HCT116 (cell line): ENCODE measurements at regions not wholly inside any gene's neighbourhood (a gene's known extent, or its start where the extent isn't known, plus 50 kb on each side); places are given as distances from the start of the nearest gene placed in this dataset.

Source experiments
- ATAC-seq: fragments of 200-7000 bp; cut with Tn5 transposase; 2 replicates; pipeline ENCODE4 v1.9.1; 2020; ENCODE audit warnings: mild to moderate bottlenecking, moderate library complexity
- BruUV-seq: library from RNA; stranded (reverse); fragments of 400-500 nt; replicated peaks from 2 replicates; lab custom pipeline; 2021; lab: Mats Ljungman, UMichigan
- CTCF ChIA-PET: fragments of 300-600 bp; sonication (Branson Sonifier 250); formaldehyde crosslinking; loops from one replicate; lab custom pipeline; 2021; ENCODE audit warnings: antibody characterized with exemption; lab: Charles Lee
- POLR2A ChIA-PET: fragments of 300-600, 350-600 bp; sonication (Branson Sonifier 250); formaldehyde crosslinking; loops from one replicate; lab custom pipeline; 2021; ENCODE audit warnings: antibody characterized with exemption; lab: Charles Lee
- RAD21 ChIA-PET, 2 experiments: fragments of 300-600 bp; sonication (Branson Sonifier 250); formaldehyde crosslinking; loops; one replicate each; lab custom pipeline; 2023; ENCODE audit warnings: low total read pairs in 2 of 2; ENCODE audit not compliant: uncharacterized antibody in 2 of 2, unreplicated experiment in 2 of 2, low non-redundant PET in 1 of 2; lab: Charles Lee
- DNase-seq: peaks from one replicate; pipeline ENCODE4 v3.0.0-alpha.2; 2010; ENCODE audit warnings: low read depth, low spot score
- H2AFZ ChIP-seq: fragments of 200-600 bp; shearing (Covaris generic), sonication (generic); 2 replicates; pipeline ENCODE4 v1.6.1; 2017; ENCODE audit warnings: low read depth, mixed run types, mixed read lengths, antibody characterized with exemption, low read length; ENCODE audit not compliant: poor library complexity, severe bottlenecking
- H3K27ac ChIP-seq: 2 replicates; pipeline ENCODE4 v1.5.1; 2012; ENCODE audit warnings: low read depth, low read length
- H3K27me3 ChIP-seq: fragments of 200-600 bp; sonication (generic); 2 replicates; pipeline ENCODE4 v1.6.1; 2016; ENCODE audit warnings: mixed run types, low read length, mixed read lengths; ENCODE audit not compliant: insufficient read depth
- H3K36me3 ChIP-seq, 2 experiments: fragments of 200-500 bp in 1 of 2; fragments of 200-600 bp in 1 of 2; sonication (Bioruptor generic) in 1 of 2; sonication (generic) in 1 of 2; 2 replicates each; pipeline versions ENCODE4 v1.5.1 to v1.6.1; 2014 to 2016; ENCODE audit warnings: low read length in 2 of 2, inconsistent platforms in 1 of 2, mixed read lengths in 1 of 2, mixed run types in 1 of 2; ENCODE audit not compliant: insufficient read depth in 2 of 2, control insufficient read depth in 1 of 2
- H3K4me1 ChIP-seq, 2 experiments: fragments of 200-600 bp in 1 of 2; sonication (generic) in 1 of 2; 2 replicates each; pipeline versions ENCODE4 v1.5.1 to v1.6.1; 2012 to 2017; ENCODE audit warnings: low read length in 2 of 2, inconsistent platforms in 1 of 2, mild to moderate bottlenecking in 1 of 2, mixed read lengths in 1 of 2, mixed run types in 1 of 2, moderate library complexity in 1 of 2; ENCODE audit not compliant: insufficient read depth in 2 of 2, control insufficient read depth in 1 of 2
- H3K4me2 ChIP-seq: fragments of 200-600 bp; sonication (generic); 2 replicates; pipeline ENCODE4 v1.6.1; 2017; ENCODE audit warnings: mixed run types, low read length, mixed read lengths
- H3K4me3 ChIP-seq, 2 experiments: fragments of 200-600 bp in 1 of 2; sonication (generic) in 1 of 2; replicated peaks in 1 of 2; 2 replicates each; pipeline ENCODE4 v1.5.1; 2011 to 2016; ENCODE audit warnings: low read length in 2 of 2, control low read depth in 1 of 2, low read depth in 1 of 2, mild to moderate bottlenecking in 1 of 2, mixed read lengths in 1 of 2, mixed run types in 1 of 2
- H3K79me2 ChIP-seq: fragments of 200-600 bp; sonication (generic); 2 replicates; pipeline ENCODE4 v1.6.1; 2017; ENCODE audit warnings: mild to moderate bottlenecking, mixed run types, low read length, moderate library complexity, mixed read lengths; ENCODE audit not compliant: insufficient read depth
- H3K9ac ChIP-seq: fragments of 200-600 bp; sonication (generic); 2 replicates; pipeline ENCODE4 v1.6.1; 2016; ENCODE audit warnings: low read length, mixed read lengths
- H3K9me2 ChIP-seq: fragments of 200-600 bp; sonication (generic), shearing (Covaris generic); 2 replicates; pipeline ENCODE4 v1.6.1; 2017; ENCODE audit warnings: mixed run types, mild to moderate bottlenecking, moderate library complexity; ENCODE audit not compliant: insufficient read depth
- H3K9me3 ChIP-seq, 2 experiments: fragments of 200-500 bp in 1 of 2; fragments of 200-600 bp in 1 of 2; sonication (Bioruptor generic) in 1 of 2; sonication (generic) in 1 of 2; 2 replicates each; pipeline ENCODE4 v1.6.1; 2014 to 2017; ENCODE audit warnings: low read length in 2 of 2, mixed read lengths in 2 of 2, inconsistent platforms in 1 of 2, low read depth in 1 of 2, mild to moderate bottlenecking in 1 of 2, mixed run types in 1 of 2, moderate library complexity in 1 of 2; ENCODE audit not compliant: control insufficient read depth in 1 of 2, insufficient read depth in 1 of 2
- H4K20me1 ChIP-seq: fragments of 200-600 bp; sonication (generic), shearing (Covaris generic); 2 replicates; pipeline ENCODE4 v1.6.1; 2017; ENCODE audit warnings: mixed run types, mild to moderate bottlenecking, moderate library complexity; ENCODE audit not compliant: insufficient read depth
- CEBPB ChIP-seq: IDR thresholded peaks from 2 replicates; pipeline ENCODE4 v1.6.1; 2012; ENCODE audit warnings: low read depth
- EGR1 ChIP-seq: IDR thresholded peaks from 2 replicates; pipeline ENCODE4 v1.6.1; 2012; ENCODE audit warnings: low read depth
- EZH2 ChIP-seq: fragments of 200-600 bp; sonication (generic); IDR thresholded peaks from 2 replicates; pipeline ENCODE4 v1.6.1; 2017; ENCODE audit warnings: antibody characterized with exemption, mixed run types
- FOSL1 ChIP-seq: IDR thresholded peaks from 2 replicates; pipeline ENCODE4 v1.6.1; 2012; ENCODE audit warnings: low read depth
- POLR2AphosphoS5 ChIP-seq: IDR thresholded peaks from 2 replicates; pipeline ENCODE4 v1.6.1; 2011; ENCODE audit warnings: mild to moderate bottlenecking, low read depth, low read length, moderate library complexity
- RAD21 ChIP-seq: IDR thresholded peaks from 2 replicates; pipeline ENCODE4 v1.6.1; 2012; ENCODE audit warnings: low read depth, mild to moderate bottlenecking
- SIN3A ChIP-seq: IDR thresholded peaks from 2 replicates; pipeline ENCODE4 v1.6.1; 2012; ENCODE audit warnings: low read depth
- SP1 ChIP-seq: IDR thresholded peaks from 2 replicates; pipeline ENCODE4 v1.6.1; 2012; ENCODE audit warnings: low read depth
- SRF ChIP-seq: IDR thresholded peaks from 2 replicates; pipeline ENCODE4 v1.6.1; 2012; ENCODE audit warnings: low read depth
- TCF7L2 ChIP-seq: IDR thresholded peaks from 2 replicates; pipeline ENCODE4 v1.7.0; 2011; ENCODE audit warnings: borderline replicate concordance, inconsistent platforms; ENCODE audit not compliant: insufficient read depth, insufficient read length; ENCODE audit errors: extremely low read depth
- ZBTB33 ChIP-seq: IDR thresholded peaks from 2 replicates; pipeline ENCODE4 v1.6.1; 2011; ENCODE audit warnings: mild to moderate bottlenecking, low read length, moderate library complexity; ENCODE audit not compliant: insufficient replicate concordance; ENCODE audit errors: extremely low read depth
- ZFX ChIP-seq: fragments of 450-650 bp; IDR thresholded peaks from 2 replicates; pipeline ENCODE4 v1.6.1; 2017
- ZNF274 ChIP-seq: fragments of 200-500 bp; sonication (Bioruptor generic); IDR thresholded peaks from 2 replicates; pipeline ENCODE4 v1.6.1; 2014; ENCODE audit warnings: mild to moderate bottlenecking, low read depth, low read length, inconsistent platforms
- intact Hi-C: fragments of 100-400 bp; cut with micrococcal nuclease; formaldehyde crosslinking; loops from 2 replicates; pipeline ENCODE4 v1.10.0; 2022
- TF ChIP-seq, protein P1 (sequence below): IDR thresholded peaks from 2 replicates; pipeline ENCODE4 v1.6.1; 2012; ENCODE audit warnings: low read depth
- TF ChIP-seq, protein P2 (sequence below): IDR thresholded peaks from 2 replicates; pipeline ENCODE4 v1.6.1; 2012

GRCh38 chr10:37572206-37572605 lies 285.2 kb downstream of the ZNF248 start:
- Histone ChIP-seq H4K20me1 (no peaks in the 10 kb centered on the region), H2AFZ (no peak overlapping the region), H3K4me3 (no peak overlapping the region), H3K9me3 (peaks cover 0 to 4% of the 10 kb centered on the region in 2 experiments; a peak in 2 of 4 replicates), H3K4me2 (no peak overlapping the region), H3K9ac (no peak overlapping the region), H3K36me3 (no peaks in the 10 kb centered on the region), H3K79me2 (no peaks in the 10 kb centered on the region), H3K27ac (no peak overlapping the region), H3K27me3 (no peaks in the 10 kb centered on the region), H3K4me1 (no peaks in the 10 kb centered on the region), H3K9me2 (no peaks in the 10 kb centered on the region)
- POLR2A ChIA-PET: no interaction called here
- RAD21 ChIA-PET: no interaction called here
- TF ChIP-seq, protein P1, sequence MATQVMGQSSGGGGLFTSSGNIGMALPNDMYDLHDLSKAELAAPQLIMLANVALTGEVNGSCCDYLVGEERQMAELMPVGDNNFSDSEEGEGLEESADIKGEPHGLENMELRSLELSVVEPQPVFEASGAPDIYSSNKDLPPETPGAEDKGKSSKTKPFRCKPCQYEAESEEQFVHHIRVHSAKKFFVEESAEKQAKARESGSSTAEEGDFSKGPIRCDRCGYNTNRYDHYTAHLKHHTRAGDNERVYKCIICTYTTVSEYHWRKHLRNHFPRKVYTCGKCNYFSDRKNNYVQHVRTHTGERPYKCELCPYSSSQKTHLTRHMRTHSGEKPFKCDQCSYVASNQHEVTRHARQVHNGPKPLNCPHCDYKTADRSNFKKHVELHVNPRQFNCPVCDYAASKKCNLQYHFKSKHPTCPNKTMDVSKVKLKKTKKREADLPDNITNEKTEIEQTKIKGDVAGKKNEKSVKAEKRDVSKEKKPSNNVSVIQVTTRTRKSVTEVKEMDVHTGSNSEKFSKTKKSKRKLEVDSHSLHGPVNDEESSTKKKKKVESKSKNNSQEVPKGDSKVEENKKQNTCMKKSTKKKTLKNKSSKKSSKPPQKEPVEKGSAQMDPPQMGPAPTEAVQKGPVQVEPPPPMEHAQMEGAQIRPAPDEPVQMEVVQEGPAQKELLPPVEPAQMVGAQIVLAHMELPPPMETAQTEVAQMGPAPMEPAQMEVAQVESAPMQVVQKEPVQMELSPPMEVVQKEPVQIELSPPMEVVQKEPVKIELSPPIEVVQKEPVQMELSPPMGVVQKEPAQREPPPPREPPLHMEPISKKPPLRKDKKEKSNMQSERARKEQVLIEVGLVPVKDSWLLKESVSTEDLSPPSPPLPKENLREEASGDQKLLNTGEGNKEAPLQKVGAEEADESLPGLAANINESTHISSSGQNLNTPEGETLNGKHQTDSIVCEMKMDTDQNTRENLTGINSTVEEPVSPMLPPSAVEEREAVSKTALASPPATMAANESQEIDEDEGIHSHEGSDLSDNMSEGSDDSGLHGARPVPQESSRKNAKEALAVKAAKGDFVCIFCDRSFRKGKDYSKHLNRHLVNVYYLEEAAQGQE: no peak
- TF ChIP-seq SP1 (no peak), TCF7L2 (no peak), CEBPB (no peak), ZFX (no peak), POLR2AphosphoS5 (no peak), FOSL1 (no peak), SIN3A (no peak), EZH2 (no peak), EGR1 (no peak), RAD21 (no peak), ZNF274 (no peak), SRF (no peak), ZBTB33 (no peak)
- TF ChIP-seq, protein P2, sequence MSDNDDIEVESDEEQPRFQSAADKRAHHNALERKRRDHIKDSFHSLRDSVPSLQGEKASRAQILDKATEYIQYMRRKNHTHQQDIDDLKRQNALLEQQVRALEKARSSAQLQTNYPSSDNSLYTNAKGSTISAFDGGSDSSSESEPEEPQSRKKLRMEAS: no peak
- no TSS peak for BruUV-seq
- DNase-seq: no peak
- intact Hi-C loops: no loop called here
- CTCF ChIA-PET: no interaction called here
- no peak for ATAC-seq
